GM12891 (cell line): ENCODE measurements at regions not wholly inside any gene's neighbourhood (a gene's known extent, or its start where the extent isn't known, plus 50 kb on each side); places are given as distances from the start of the nearest gene placed in this dataset.

Experiments
- DNase-seq: peaks from one replicate; pipeline ENCODE4 v3.0.0; 2011; ENCODE audit warnings: low spot score; ENCODE audit not compliant: insufficient read length
- FAIRE-seq: peaks from 2 replicates; lab custom pipeline; 2011; peaks lifted over from hg19 to GRCh38; lab: Jason Lieb, UNC
- PAX5 ChIP-seq: IDR thresholded peaks from 2 replicates; pipeline ENCODE4 v1.6.1; 2011; ENCODE audit warnings: low read length, moderate library complexity, mild to moderate bottlenecking; ENCODE audit not compliant: insufficient read depth, severe bottlenecking
- POLR2A ChIP-seq: IDR thresholded peaks from 2 replicates; pipeline ENCODE4 v1.6.1; 2011; ENCODE audit warnings: low read depth, low read length, control low read depth
- POLR2AphosphoS5 ChIP-seq: IDR thresholded peaks from 2 replicates; pipeline ENCODE4 v1.6.1; 2011; ENCODE audit warnings: low read depth, low read length, control low read depth
- POU2F2 ChIP-seq: IDR thresholded peaks from 2 replicates; pipeline ENCODE4 v1.6.1; 2011; ENCODE audit warnings: low read depth, mild to moderate bottlenecking, control low read depth, low read length, moderate library complexity
- SPI1 ChIP-seq: IDR thresholded peaks from 2 replicates; pipeline ENCODE4 v1.6.1; 2011; ENCODE audit warnings: low read depth, low read length, control low read depth
- TAF1 ChIP-seq: IDR thresholded peaks from 2 replicates; pipeline ENCODE4 v1.6.1; 2011; ENCODE audit warnings: low read depth, low read length, control low read depth

DNA sequence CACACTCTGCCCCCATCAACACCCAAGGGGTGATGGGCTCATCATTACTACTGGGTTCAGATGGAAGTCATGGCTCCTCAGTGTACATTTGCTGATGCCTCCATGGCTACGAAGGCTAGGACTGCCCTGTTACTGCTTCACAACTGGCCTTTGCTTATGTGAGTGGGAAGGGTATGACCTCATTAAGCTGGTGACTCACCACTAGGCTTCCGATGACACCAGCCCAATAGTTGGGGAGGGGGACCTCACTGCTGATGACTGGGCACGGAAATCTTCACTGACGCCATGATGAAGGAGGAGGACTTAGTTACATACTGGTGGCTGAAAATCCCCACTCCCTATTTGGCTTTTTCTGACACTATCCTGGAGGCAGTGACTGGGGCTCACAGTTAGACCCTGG lies 263.2 kb downstream of the CMPK2 start:
- no peak for FAIRE-seq
- no peak for DNase-seq
- no peak for TF ChIP-seq POU2F2
- TF ChIP-seq SPI1: no peak
- TF ChIP-seq POLR2A: no peak
- TF ChIP-seq TAF1: no peak
- no peak for TF ChIP-seq PAX5
- no peak for TF ChIP-seq POLR2AphosphoS5

DNA sequence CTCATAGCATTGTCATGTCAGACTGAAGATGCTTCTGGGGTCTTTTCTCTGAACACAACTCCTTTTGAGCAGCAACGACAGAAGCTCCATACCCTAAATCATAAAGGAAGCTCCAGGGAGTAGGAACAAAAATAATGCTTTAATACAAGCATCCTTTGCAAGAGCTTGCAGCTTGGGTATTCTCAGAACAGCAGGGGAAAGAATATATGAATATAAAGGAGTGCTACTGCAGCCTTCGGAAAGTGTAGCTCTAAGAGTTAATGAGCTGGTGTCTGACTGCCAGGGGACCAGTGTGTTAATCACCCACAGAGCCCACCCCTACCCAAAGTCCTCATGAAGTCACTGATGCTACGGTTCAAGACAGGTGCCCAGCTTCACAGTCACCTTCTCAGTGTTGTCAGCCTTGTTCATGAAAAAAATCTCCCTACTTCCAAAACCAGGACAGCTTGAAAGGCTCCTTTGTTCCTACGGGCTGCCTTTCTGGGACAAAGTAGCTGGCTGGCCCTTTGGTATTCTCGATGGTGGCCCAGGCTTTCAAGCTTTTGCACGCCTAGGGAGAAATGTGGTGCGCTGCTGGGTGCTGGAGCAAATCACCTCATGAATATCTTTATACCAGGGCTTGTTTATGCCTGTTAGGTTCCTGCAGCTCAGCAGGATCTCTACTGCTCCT lies 259.7 kb downstream of the CMPK2 start:
- FAIRE-seq (no peak), DNase-seq (no peak)
- no peak for TF ChIP-seq POU2F2
- no peak for TF ChIP-seq TAF1
- TF ChIP-seq POLR2AphosphoS5: no peak
- no peak for TF ChIP-seq PAX5
- TF ChIP-seq SPI1: no peak
- no peak for TF ChIP-seq POLR2A

DNA sequence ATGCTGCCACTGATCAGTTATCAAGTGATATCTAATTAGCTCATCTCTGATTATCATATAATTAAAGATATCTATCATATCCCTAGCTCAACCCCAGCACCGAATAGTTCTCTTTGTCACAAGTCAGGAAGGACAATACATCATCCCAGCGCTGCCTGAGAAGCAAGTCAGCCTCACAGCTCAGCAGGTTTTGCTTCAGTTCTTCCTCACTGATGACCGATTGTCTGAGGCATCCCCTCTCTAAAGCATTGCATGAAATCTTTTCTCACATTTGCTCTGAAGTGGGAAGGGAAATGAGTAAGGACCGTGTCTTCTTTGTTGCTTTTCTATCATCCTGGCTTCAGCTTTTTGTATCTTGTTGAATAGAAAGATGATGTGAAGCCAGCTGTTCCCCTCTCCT lies 247.9 kb downstream of the CMPK2 start:
- FAIRE-seq: no peak
- no peak for DNase-seq
- no peak for TF ChIP-seq POLR2A
- no peak for TF ChIP-seq SPI1
- no peak for TF ChIP-seq POLR2AphosphoS5
- no peak for TF ChIP-seq PAX5
- TF ChIP-seq POU2F2: no peak
- TF ChIP-seq TAF1: no peak

DNA sequence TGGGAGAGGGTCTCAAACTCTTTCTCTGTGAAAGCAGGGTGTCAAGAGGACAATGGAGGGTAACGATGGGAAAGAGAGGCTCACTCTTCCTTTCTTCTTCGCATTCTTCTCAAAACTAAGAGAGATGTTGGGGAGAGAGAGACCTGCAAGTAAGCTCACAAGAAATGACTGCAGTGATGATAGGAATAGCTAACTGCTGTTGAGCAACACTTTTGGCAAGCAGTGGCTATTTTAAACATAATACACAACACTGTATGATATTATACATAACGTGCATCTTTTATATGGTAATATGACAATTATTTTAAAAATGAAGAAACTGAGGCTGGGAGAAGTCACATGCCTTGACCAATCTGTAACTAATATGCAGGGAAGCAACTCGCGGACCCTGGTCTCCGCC lies 247.5 kb downstream of the CMPK2 start:
- TF ChIP-seq POLR2AphosphoS5 (no peak), TAF1 (no peak), SPI1 (no peak), PAX5 (no peak), POU2F2 (no peak), POLR2A (no peak)
- FAIRE-seq: no peak
- DNase-seq: no peak

GRCh38 chr2:6623746-6624145 lies 242.0 kb downstream of the CMPK2 start:
- FAIRE-seq: no peak
- no peak for DNase-seq

GRCh38 chr2:6626401-6627012 lies 239.2 kb downstream of the CMPK2 start:
- FAIRE-seq: no peak
- TF ChIP-seq POLR2AphosphoS5 (no peak), PAX5 (no peak), POLR2A (no peak), SPI1 (no peak), TAF1 (no peak), POU2F2 (no peak)
- DNase-seq: no peak

More at GRCh38 chr2:6623746-6624145, 242.0 kb downstream of the CMPK2 start:
- TF ChIP-seq POLR2AphosphoS5 (no peak), POLR2A (no peak), PAX5 (no peak)

DNA sequence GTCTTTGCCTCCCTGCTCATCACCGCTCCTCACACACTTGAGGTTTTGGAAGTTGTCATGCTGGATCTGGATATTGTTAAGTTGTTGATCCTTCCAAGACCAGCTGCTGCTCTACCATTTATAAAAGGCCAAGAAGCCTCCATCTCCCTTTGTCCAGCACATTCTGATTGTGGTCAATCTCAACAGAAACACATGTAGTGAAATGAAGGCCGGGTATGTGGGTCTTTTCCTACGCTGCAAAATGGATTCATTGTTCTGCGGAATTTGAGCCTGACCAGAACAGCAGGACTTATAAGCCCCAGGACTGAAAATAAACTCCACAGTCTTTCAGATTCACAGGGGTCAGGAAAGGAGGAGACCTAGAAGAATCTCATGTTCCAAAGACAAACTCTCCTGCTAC lies 238.4 kb downstream of the CMPK2 start:
- DNase-seq (no peak), FAIRE-seq (no peak)
- TF ChIP-seq POLR2AphosphoS5 (no peak), SPI1 (no peak), TAF1 (no peak), PAX5 (no peak), POU2F2 (no peak), POLR2A (no peak)

DNA sequence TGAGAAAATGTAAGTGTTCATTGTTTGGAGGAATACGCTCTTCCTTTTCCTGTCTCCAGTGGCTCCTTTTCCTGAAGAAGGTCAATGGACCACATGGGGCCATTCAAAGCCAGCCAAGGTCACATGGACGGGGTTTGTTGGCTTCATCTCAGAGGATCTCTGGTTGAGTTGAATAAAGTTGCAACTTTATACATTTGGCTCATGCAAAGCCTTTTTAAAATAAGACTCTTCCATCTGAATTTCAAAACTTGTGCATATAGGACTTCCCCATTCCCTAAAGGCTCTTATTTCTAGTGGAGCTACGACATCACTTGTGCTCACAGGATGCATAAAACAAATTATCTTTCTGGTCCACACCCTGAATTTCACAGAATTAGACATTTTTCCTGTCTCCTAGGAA lies 235.5 kb downstream of the CMPK2 start:
- no peak for TF ChIP-seq SPI1
- TF ChIP-seq POU2F2: no peak
- TF ChIP-seq POLR2A: no peak
- TF ChIP-seq POLR2AphosphoS5: no peak
- TF ChIP-seq PAX5: no peak
- no peak for TF ChIP-seq TAF1
- no peak for FAIRE-seq
- DNase-seq: no peak

- DNase-seq (no peak), FAIRE-seq (no peak)
- TF ChIP-seq POLR2AphosphoS5 (no peak), TAF1 (no peak), PAX5 (no peak), POU2F2 (no peak), SPI1 (no peak), POLR2A (no peak)
Measured at GRCh38 chr2:6635296-6635695, 230.4 kb downstream of the CMPK2 start.
